H1 (cell line): ENCODE measurements at regions not wholly inside any gene's neighbourhood (a gene's known extent, or its start where the extent isn't known, plus 50 kb on each side); places are given as distances from the start of the nearest gene placed in this dataset.
A peak's percentile ranks its signal among the peaks of the same experiment; 100 is the strongest.

Experiments
- CTCF ChIA-PET: fragments of 300-600 bp; sonication (Branson Sonifier 250); formaldehyde crosslinking; loops from one replicate; lab custom pipeline; 2021; ENCODE audit not compliant: partially characterized antibody; lab: Charles Lee
- POLR2A ChIA-PET: fragments of 300-600 bp; sonication (Branson Sonifier 250); formaldehyde crosslinking; loops from one replicate; lab custom pipeline; 2021; ENCODE audit warnings: inconsistent platforms; ENCODE audit not compliant: partially characterized antibody; lab: Charles Lee
- DNase-seq, 2 experiments: peaks; one replicate each; pipeline versions ENCODE4 v3.0.0 to v3.0.0-alpha.2; 2010 to 2022; ENCODE audit warnings: low spot score in 2 of 2, low read depth in 1 of 2, mixed read lengths in 1 of 2
- FAIRE-seq: peaks from 2 replicates; lab custom pipeline; 2011; peaks lifted over from hg19 to GRCh38; lab: Jason Lieb, UNC
- H2AFZ ChIP-seq: 2 replicates; pipeline ENCODE4 v1.8.1; 2012; ENCODE audit warnings: low read length, inconsistent platforms
- H2AK5ac ChIP-seq: 2 replicates; pipeline ENCODE4 v1.6.1; 2013; ENCODE audit warnings: low read depth, low read length
- H2BK120ac ChIP-seq: replicated peaks from 2 replicates; pipeline ENCODE3; 2013; ENCODE audit warnings: low read depth, low read length, inconsistent platforms
- H2BK12ac ChIP-seq: 2 replicates; pipeline ENCODE4 v1.6.1; 2013; ENCODE audit warnings: low read depth, low read length
- H2BK15ac ChIP-seq: 2 replicates; pipeline ENCODE4 v1.6.1; 2013; ENCODE audit warnings: low read length
- H2BK20ac ChIP-seq: 2 replicates; pipeline ENCODE4 v1.6.1; 2013; ENCODE audit warnings: low read length
- H2BK5ac ChIP-seq: 2 replicates; pipeline ENCODE4 v1.6.1; 2013; ENCODE audit warnings: low read depth, low read length
- H3K14ac ChIP-seq: 2 replicates; pipeline ENCODE4 v1.6.1; 2013; ENCODE audit warnings: inconsistent platforms; ENCODE audit not compliant: insufficient read length
- H3K18ac ChIP-seq: 2 replicates; pipeline ENCODE4 v1.6.1; 2013; ENCODE audit warnings: low read length; ENCODE audit errors: extremely low read depth
- H3K23ac ChIP-seq: 2 replicates; pipeline ENCODE4 v1.6.1; 2013; ENCODE audit warnings: inconsistent platforms; ENCODE audit not compliant: insufficient read length
- H3K23me2 ChIP-seq: 2 replicates; pipeline ENCODE4 v1.6.1; 2013; ENCODE audit warnings: low read depth, low read length
- H3K27ac ChIP-seq: 2 replicates; pipeline ENCODE4 v1.6.1; 2011; ENCODE audit warnings: low read depth, low read length, inconsistent platforms
- H3K27me3 ChIP-seq, 4 experiments: replicated peaks in 1 of 4; 1 replicate in 1 of 4; 2 replicates in 3 of 4; pipeline versions ENCODE4 v1.6.1 to v1.8.1; 2011 to 2013; ENCODE audit warnings: low read length in 3 of 4, mild to moderate bottlenecking in 3 of 4, inconsistent platforms in 2 of 4, mixed read lengths in 2 of 4, moderate library complexity in 1 of 4; ENCODE audit not compliant: control insufficient read depth in 3 of 4, insufficient read depth in 3 of 4; ENCODE audit errors: extremely low read depth in 1 of 4
- H3K36me3 ChIP-seq, 4 experiments: 2 replicates each; pipeline versions ENCODE4 v1.6.1 to v1.8.1; 2011 to 2013; ENCODE audit warnings: mild to moderate bottlenecking in 4 of 4, low read length in 3 of 4, moderate library complexity in 2 of 4, control low read depth in 1 of 4, inconsistent platforms in 1 of 4; ENCODE audit not compliant: insufficient read depth in 4 of 4, control insufficient read depth in 2 of 4
- H3K4ac ChIP-seq: replicated peaks from 2 replicates; pipeline ENCODE3; 2013; ENCODE audit warnings: low read length, low read depth, mixed read lengths, inconsistent platforms; ENCODE audit not compliant: insufficient read length
- H3K4me1 ChIP-seq, 4 experiments: replicated peaks in 1 of 4; 1 replicate in 1 of 4; 2 replicates in 3 of 4; pipeline versions ENCODE4 v1.6.1 to v1.8.1; 2011 to 2013; ENCODE audit warnings: low read length in 3 of 4, inconsistent platforms in 2 of 4, mixed read lengths in 1 of 4; ENCODE audit not compliant: insufficient read depth in 4 of 4, control insufficient read depth in 3 of 4
- H3K4me2 ChIP-seq, 2 experiments: 2 replicates each; pipeline versions ENCODE4 v1.6.1 to v1.8.1; 2011 to 2013; ENCODE audit warnings: low read depth in 2 of 2, low read length in 2 of 2, control low read depth in 1 of 2, inconsistent platforms in 1 of 2, mild to moderate bottlenecking in 1 of 2; ENCODE audit not compliant: insufficient read depth in 1 of 2
- H3K4me3 ChIP-seq, 4 experiments: fragments of 200-600, 300-600 bp in 1 of 4; sonication (generic), shearing (Covaris generic), sonication (Bioruptor Twin) in 1 of 4; 2 replicates each; pipeline versions ENCODE4 v1.5.1 to v1.8.1; 2011 to 2016; ENCODE audit warnings: low read length in 4 of 4, low read depth in 3 of 4, control low read depth in 2 of 4, inconsistent platforms in 2 of 4, mild to moderate bottlenecking in 2 of 4, mixed read lengths in 1 of 4, moderate library complexity in 1 of 4; ENCODE audit not compliant: insufficient read depth in 2 of 4; ENCODE audit errors: extremely low read depth in 1 of 4
- H3K56ac ChIP-seq: replicated peaks from 2 replicates; pipeline ENCODE3; 2013; ENCODE audit warnings: low read depth, mild to moderate bottlenecking, mixed read lengths, low read length, inconsistent platforms; ENCODE audit not compliant: insufficient read length
- H3K79me1 ChIP-seq: 2 replicates; pipeline ENCODE4 v1.6.1; 2013; ENCODE audit warnings: low read depth, low read length, control low read depth
- H3K79me2 ChIP-seq, 2 experiments: 2 replicates each; pipeline versions ENCODE4 v1.6.1 to v1.8.1; 2012 to 2013; ENCODE audit warnings: low read length in 2 of 2, mild to moderate bottlenecking in 2 of 2, inconsistent platforms in 1 of 2; ENCODE audit not compliant: insufficient read depth in 2 of 2, control insufficient read depth in 1 of 2
- H3K9ac ChIP-seq, 4 experiments: replicated peaks in 1 of 4; 1 replicate in 1 of 4; 2 replicates in 3 of 4; pipeline versions ENCODE4 v1.6.1 to v1.8.1; 2011 to 2013; ENCODE audit warnings: low read depth in 3 of 4, low read length in 3 of 4, control low read depth in 2 of 4, mild to moderate bottlenecking in 2 of 4, moderate library complexity in 2 of 4, inconsistent platforms in 1 of 4; ENCODE audit errors: extremely low read depth in 1 of 4
- H3K9me3 ChIP-seq, 2 experiments: 2 replicates each; pipeline versions ENCODE4 v1.6.1 to v1.8.1; 2012 to 2013; ENCODE audit warnings: mild to moderate bottlenecking in 2 of 2, moderate library complexity in 2 of 2, control low read depth in 1 of 2, inconsistent platforms in 1 of 2, low read depth in 1 of 2, low read length in 1 of 2, mixed read lengths in 1 of 2; ENCODE audit not compliant: insufficient read depth in 2 of 2
- H4K20me1 ChIP-seq, 2 experiments: replicated peaks in 1 of 2; 2 replicates each; pipeline versions ENCODE3 to v1.8.1; 2011 to 2013; ENCODE audit warnings: inconsistent platforms in 2 of 2, low read length in 2 of 2, mild to moderate bottlenecking in 1 of 2; ENCODE audit not compliant: insufficient read depth in 2 of 2, control insufficient read depth in 1 of 2
- H4K5ac ChIP-seq: 2 replicates; pipeline ENCODE4 v1.6.1; 2013; ENCODE audit warnings: low read length, low read depth, mixed read lengths, inconsistent platforms; ENCODE audit not compliant: insufficient read length
- H4K8ac ChIP-seq: 2 replicates; pipeline ENCODE4 v1.8.0; 2013; ENCODE audit warnings: mild to moderate bottlenecking, moderate library complexity, low read length, inconsistent platforms; ENCODE audit not compliant: insufficient read depth; ENCODE audit errors: extremely low read depth
- H4K91ac ChIP-seq: replicated peaks from 2 replicates; pipeline ENCODE3; 2013; ENCODE audit warnings: low read length, mixed read lengths, inconsistent platforms; ENCODE audit not compliant: insufficient read length
- BCL11A ChIP-seq, 2 experiments: IDR thresholded peaks; one replicate each; pipeline ENCODE4 v1.6.1; 2011; ENCODE audit warnings: low read depth in 2 of 2, low read length in 2 of 2, mild to moderate bottlenecking in 2 of 2
- CBX5 ChIP-seq: fragments of 300-800, 300-1000 bp; sonication (generic); IDR thresholded peaks from 2 replicates; pipeline ENCODE4 v1.7.1; 2016; ENCODE audit warnings: antibody characterized with exemption, low read length, low read depth
- CTCF ChIP-seq, 3 experiments: IDR thresholded peaks; 1 replicate in 2 of 3; 2 replicates in 1 of 3; pipeline versions ENCODE4 v1.5.1 to v1.6.1; 2011; ENCODE audit warnings: low read length in 3 of 3, mild to moderate bottlenecking in 3 of 3, inconsistent platforms in 2 of 3, low read depth in 1 of 3, moderate library complexity in 1 of 3; ENCODE audit not compliant: insufficient read depth in 1 of 3; ENCODE audit errors: control extremely low read depth in 1 of 3
- EP300 ChIP-seq, 2 experiments: IDR thresholded peaks; 1 replicate in 1 of 2; 2 replicates in 1 of 2; pipeline ENCODE4 v1.6.1; 2011 to 2012; ENCODE audit warnings: low read depth in 2 of 2, low read length in 2 of 2, mild to moderate bottlenecking in 2 of 2, borderline replicate concordance in 1 of 2, inconsistent platforms in 1 of 2, moderate library complexity in 1 of 2
- GTF2F1 ChIP-seq: IDR thresholded peaks from 2 replicates; pipeline ENCODE4 v1.6.1; 2012; ENCODE audit warnings: low read depth, low read length, improper control_type of control experiment, borderline replicate concordance
- HDAC6 ChIP-seq: IDR thresholded peaks from one replicate; pipeline ENCODE4 v1.7.1; 2012; ENCODE audit warnings: low read depth, mild to moderate bottlenecking, inconsistent platforms, low read length, moderate library complexity
- NRF1 ChIP-seq: IDR thresholded peaks from 2 replicates; pipeline ENCODE4 v1.6.1; 2011; ENCODE audit warnings: mild to moderate bottlenecking, low read depth, low read length, improper control_type of control experiment
- RBBP5 ChIP-seq: IDR thresholded peaks from 2 replicates; pipeline ENCODE4 v1.7.1; 2012; ENCODE audit warnings: low read depth, mild to moderate bottlenecking, inconsistent platforms, low read length, moderate library complexity, borderline replicate concordance
- TCF12 ChIP-seq: IDR thresholded peaks from 2 replicates; pipeline ENCODE4 v1.6.1; 2011; ENCODE audit warnings: low read depth, mild to moderate bottlenecking, low read length
- WGBS, 2 experiments: shearing (Covaris generic) in 1 of 2; methylation state at CpG; one replicate each; pipeline versions ENCODE4 v1.1.6 to v1.1.7; 2013 to 2015; ENCODE audit warnings: low lambda C conversion rate in 2 of 2, mixed read lengths in 2 of 2, inconsistent platforms in 1 of 2, low coverage in 1 of 2, missing lambda C conversion rate in 1 of 2; ENCODE audit not compliant: insufficient replicate concordance in 2 of 2, insufficient coverage in 1 of 2, insufficient read length in 1 of 2; ENCODE audit errors: extremely low coverage in 1 of 2, missing lambda C conversion rate in 1 of 2; 5-methylcytosine and 5-hydroxymethylcytosine counted together

- Histone ChIP-seq H3K79me2 (no peaks in the 10 kb centered on the region), H2AK5ac (no peak overlapping the region), H3K9me3 (no peaks in the 10 kb centered on the region), H2AFZ (no peak overlapping the region), H4K91ac (no peak overlapping the region), H2BK15ac (no peak overlapping the region), H3K14ac (no peak overlapping the region), H2BK20ac (no peak overlapping the region), H4K8ac (peak overlapping the region; percentile 51; the same call in 1 of the 2 replicates), H3K79me1 (no peaks in the 10 kb centered on the region), H3K4me3 (no peak overlapping the region), H2BK12ac (no peak overlapping the region), H3K4me1 (no peaks in the 10 kb centered on the region), H3K18ac (no peak overlapping the region), H3K23me2 (no peaks in the 10 kb centered on the region), H3K36me3 (no peaks in the 10 kb centered on the region), H3K56ac (no peak overlapping the region), H3K4ac (no peak overlapping the region), H3K27me3 (no peaks in the 10 kb centered on the region), H3K27ac (no peak overlapping the region), H2BK120ac (no peak overlapping the region), H3K4me2 (no peak overlapping the region), H2BK5ac (no peak overlapping the region), H3K9ac (no peak overlapping the region), H3K23ac (no peak overlapping the region), H4K5ac (no peak overlapping the region), H4K20me1 (no peaks in the 10 kb centered on the region)
- DNase-seq (no peak), FAIRE-seq (no peak)
- POLR2A ChIA-PET: no interaction called here
- 90% methylated on average over 23 of the region's 29 CpGs; no CpG with 5 or more reads in 1 of the 2 experiments for WGBS, 2 experiments
- CTCF ChIA-PET: interaction anchor here (0.6 to 1.0 kb wide), 3 partner anchors 25 to 163 kb away, joined by 3 to 5 read pairs (median 4); no protein-coding TSS in a partner anchor
- TF ChIP-seq RBBP5 (no peak), BCL11A (IDR thresholded peaks at IDR 0.05; ENCODE audit: low read depth in 2 of 2, low read length in 2 of 2) (no peak), TCF12 (no peak), CBX5 (no peak), HDAC6 (no peak), CTCF (IDR thresholded peaks at IDR 0.05; ENCODE audit: control extremely low read depth in 1 of 3, insufficient read depth in 1 of 3, low read depth in 1 of 3, low read length in 3 of 3) (no peak), GTF2F1 (no peak), EP300 (IDR thresholded peaks at IDR 0.05; ENCODE audit: borderline replicate concordance in 1 of 2, low read depth in 2 of 2, low read length in 2 of 2) (no peak), NRF1 (no peak)
Measured at GRCh38 chr7:1340461-1341360, 108.0 kb downstream of the UNCX start.
